ENCODE measurements at regions not wholly inside any gene's neighbourhood (a gene's known extent, or its start where the extent isn't known, plus 50 kb on each side); places are given as distances from the start of the nearest gene placed in this dataset.

DNA sequence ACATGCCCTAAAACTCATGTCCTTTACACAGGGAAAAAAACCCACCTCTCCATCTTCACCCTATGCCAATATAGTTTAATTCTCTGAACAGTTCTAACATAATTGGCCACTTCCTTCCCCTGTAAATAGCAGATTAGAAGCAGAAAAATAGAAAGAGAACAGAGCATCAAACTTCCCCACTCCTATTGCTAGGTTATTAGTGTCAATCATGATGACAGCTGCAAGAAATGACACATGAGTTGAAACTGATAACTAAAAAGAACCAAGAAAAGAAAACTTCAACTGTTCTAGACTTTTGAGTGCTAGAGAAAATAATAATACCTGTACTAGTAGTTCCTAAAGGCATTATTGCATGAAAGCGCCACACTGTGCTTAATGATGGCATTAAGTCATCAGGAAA lies 284.5 kb upstream of the TRPC5 start:
- Histone ChIP-seq H3K4me3 (no peak overlapping the region), H3K9me3 (ENCODE audit: low read depth) (no peaks in the 10 kb centered on the region), H4K20me1 (ENCODE audit: insufficient read depth, poor library complexity, severe bottlenecking) (no peaks in the 10 kb centered on the region), H3K9me2 (replicated peaks; ENCODE audit: insufficient read depth) (no peaks in the 10 kb centered on the region), H3K27ac (no peak overlapping the region), H3K79me2 (no peaks in the 10 kb centered on the region), H3K36me3 (replicated peaks; ENCODE audit: insufficient read depth, low read depth) (no peaks in the 10 kb centered on the region), H3K4me2 (no peak overlapping the region), H3K27me3 (no peaks in the 10 kb centered on the region), H3K4me1 (ENCODE audit: insufficient read depth) (no peaks in the 10 kb centered on the region), H2AFZ (no peak overlapping the region)
- TF ChIP-seq EZH2phosphoT487 (IDR thresholded peaks at IDR 0.05; ENCODE audit: low read depth, severe bottlenecking, unreplicated experiment) (no peak), CTCF (IDR thresholded peaks at IDR 0.05; ENCODE audit: poor library complexity) (no peak), EZH2 (IDR thresholded peaks at IDR 0.05; ENCODE audit: borderline replicate concordance) (no peak)
- no peak for DNase-seq (ENCODE audit: low spot score)
- 100% methylated on average over 1 of the region's 1 CpG for WGBS (ENCODE audit: low lambda C conversion rate, missing lambda C conversion rate)

DNA sequence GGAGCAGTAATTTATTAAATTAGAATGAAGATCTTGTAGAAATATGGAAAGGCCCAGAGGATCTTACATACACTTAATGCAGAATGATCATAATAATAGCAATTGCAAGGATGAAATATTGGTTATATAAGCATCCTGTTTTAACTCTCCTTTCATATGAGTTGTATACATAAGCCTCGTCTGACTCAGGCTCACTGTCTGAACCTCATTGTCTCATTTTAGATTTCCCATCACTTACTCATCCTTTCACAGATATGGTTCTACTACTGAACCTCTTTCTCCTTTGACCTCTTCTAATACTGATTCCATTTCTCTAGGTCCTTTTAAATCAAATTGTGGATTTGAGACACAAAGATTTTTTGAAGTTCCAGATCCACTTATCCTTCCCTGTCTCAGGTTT lies 277.3 kb upstream of the TRPC5 start:
- TF ChIP-seq EZH2phosphoT487 (IDR thresholded peaks at IDR 0.05; ENCODE audit: low read depth, severe bottlenecking, unreplicated experiment) = no peak
- TF ChIP-seq CTCF (IDR thresholded peaks at IDR 0.05; ENCODE audit: poor library complexity) = no peak
- TF ChIP-seq EZH2 (IDR thresholded peaks at IDR 0.05; ENCODE audit: borderline replicate concordance) = no peak
- Histone ChIP-seq H3K4me2 (no peak overlapping the region), H3K36me3 (replicated peaks; ENCODE audit: insufficient read depth, low read depth) (no peaks in the 10 kb centered on the region), H3K9me3 (ENCODE audit: low read depth) (no peaks in the 10 kb centered on the region), H3K4me3 (no peak overlapping the region), H3K9me2 (replicated peaks; ENCODE audit: insufficient read depth) (no peaks in the 10 kb centered on the region), H3K79me2 (no peaks in the 10 kb centered on the region), H2AFZ (no peak overlapping the region), H4K20me1 (ENCODE audit: insufficient read depth, poor library complexity, severe bottlenecking) (no peaks in the 10 kb centered on the region), H3K27me3 (no peaks in the 10 kb centered on the region), H3K27ac (no peak overlapping the region), H3K4me1 (ENCODE audit: insufficient read depth) (no peaks in the 10 kb centered on the region)
- WGBS (ENCODE audit: low lambda C conversion rate, missing lambda C conversion rate) = 40% methylated on average over 1 of the region's 1 CpG
- no peak for DNase-seq (ENCODE audit: low spot score)

GRCh38 chrX:112355931-112356330 lies 273.4 kb upstream of the TRPC5 start:
- WGBS (ENCODE audit: low lambda C conversion rate, missing lambda C conversion rate) = 77% methylated on average over 2 of the region's 2 CpGs
- no peaks in the 10 kb centered on the region for H3K27me3 ChIP-seq
- no peak overlapping the region for H3K27ac ChIP-seq
- H3K4me2 ChIP-seq = no peak overlapping the region
- no peaks in the 10 kb centered on the region for H3K9me2 ChIP-seq (replicated peaks; ENCODE audit: insufficient read depth)
- no peaks in the 10 kb centered on the region for H3K79me2 ChIP-seq
- H3K4me1 ChIP-seq (ENCODE audit: insufficient read depth) = no peaks in the 10 kb centered on the region
- no peaks in the 10 kb centered on the region for H3K36me3 ChIP-seq (replicated peaks; ENCODE audit: insufficient read depth, low read depth)
- TF ChIP-seq EZH2 (IDR thresholded peaks at IDR 0.05; ENCODE audit: borderline replicate concordance) (no peak), EZH2phosphoT487 (IDR thresholded peaks at IDR 0.05; ENCODE audit: low read depth, severe bottlenecking, unreplicated experiment) (no peak), CTCF (IDR thresholded peaks at IDR 0.05; ENCODE audit: poor library complexity) (no peak)
- H3K9me3 ChIP-seq (ENCODE audit: low read depth) = no peaks in the 10 kb centered on the region
- H4K20me1 ChIP-seq (ENCODE audit: insufficient read depth, poor library complexity, severe bottlenecking) = no peaks in the 10 kb centered on the region
- H2AFZ ChIP-seq = no peak overlapping the region
- DNase-seq (ENCODE audit: low spot score) = no peak
- H3K4me3 ChIP-seq = no peak overlapping the region

DNA sequence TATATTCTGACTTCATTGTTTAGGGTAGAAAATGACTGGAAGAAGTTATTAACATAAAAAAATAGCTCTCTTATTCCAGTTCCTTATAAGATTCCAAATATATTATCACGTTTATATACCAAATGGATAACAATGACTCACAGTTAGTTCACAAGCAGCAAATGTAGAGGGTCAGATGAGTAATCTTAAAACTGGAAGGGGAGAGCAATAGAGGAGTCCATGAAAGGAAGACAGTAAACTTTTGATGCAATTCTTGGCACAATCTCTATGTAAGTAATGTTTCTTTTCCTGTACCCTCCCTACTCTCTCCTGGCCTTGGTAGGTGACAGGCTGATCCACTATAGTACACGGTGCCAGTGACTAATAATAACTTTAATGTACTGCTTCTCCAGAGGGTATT lies 259.0 kb upstream of the TRPC5 start:
- Histone ChIP-seq H3K4me1 (ENCODE audit: insufficient read depth) (no peaks in the 10 kb centered on the region), H3K9me2 (replicated peaks; ENCODE audit: insufficient read depth) (no peaks in the 10 kb centered on the region), H2AFZ (no peak overlapping the region), H3K4me3 (no peak overlapping the region), H3K79me2 (no peaks in the 10 kb centered on the region), H3K36me3 (replicated peaks; ENCODE audit: insufficient read depth, low read depth) (no peaks in the 10 kb centered on the region), H3K4me2 (no peak overlapping the region), H4K20me1 (ENCODE audit: insufficient read depth, poor library complexity, severe bottlenecking) (no peaks in the 10 kb centered on the region), H3K27me3 (no peaks in the 10 kb centered on the region), H3K9me3 (ENCODE audit: low read depth) (no peaks in the 10 kb centered on the region), H3K27ac (no peak overlapping the region)
- no peak for TF ChIP-seq EZH2 (IDR thresholded peaks at IDR 0.05; ENCODE audit: borderline replicate concordance)
- TF ChIP-seq EZH2phosphoT487 (IDR thresholded peaks at IDR 0.05; ENCODE audit: low read depth, severe bottlenecking, unreplicated experiment) = no peak
- no peak for TF ChIP-seq CTCF (IDR thresholded peaks at IDR 0.05; ENCODE audit: poor library complexity)
- WGBS (ENCODE audit: low lambda C conversion rate, missing lambda C conversion rate) = 80% methylated on average over 2 of the region's 2 CpGs
- no peak for DNase-seq (ENCODE audit: low spot score)

Data from hepatocyte (in vitro differentiated cells).